Thyroid gland (tissue), 4 donors: ENCODE measurements at regions not wholly inside any gene's neighbourhood (a gene's known extent, or its start where the extent isn't known, plus 50 kb on each side); places are given as distances from the start of the nearest gene placed in this dataset.

Experiments
- DNase-seq, 2 donors: peaks; one replicate each; pipeline ENCODE4 v3.0.0-alpha.2; 2019
- H3K27ac ChIP-seq, 3 donors: fragments of 200-600 bp; sonication (generic); 1 replicate in 2 of 3; 2 replicates in 1 of 3; pipeline ENCODE4 v1.5.1; 2016 to 2019; ENCODE audit warnings: mild to moderate bottlenecking in 1 of 3, moderate library complexity in 1 of 3
- H3K27me3 ChIP-seq: fragments of 200-600 bp; sonication (generic); one replicate; pipeline ENCODE4 v1.5.1; 2019
- H3K36me3 ChIP-seq, 2 donors: fragments of 200-600 bp; sonication (generic); one replicate each; pipeline ENCODE4 v1.5.1; 2016 to 2019
- H3K4me1 ChIP-seq, 2 donors: fragments of 200-600 bp; sonication (generic); one replicate each; pipeline ENCODE4 v1.5.1; 2017 to 2019
- H3K4me3 ChIP-seq, 3 donors: fragments of 200-600 bp; sonication (generic); replicated peaks in 1 of 3; 1 replicate in 2 of 3; 2 replicates in 1 of 3; pipeline ENCODE4 v1.5.1; 2016; ENCODE audit warnings: mild to moderate bottlenecking in 1 of 3
- H3K9me3 ChIP-seq: fragments of 200-600 bp; sonication (generic); one replicate; pipeline ENCODE4 v1.5.1; 2017
- CTCF ChIP-seq, 6 experiments: fragments of 200-600 bp in 3 of 6; fragments of 450-650 bp in 3 of 6; sonication (generic) in 3 of 6; IDR thresholded peaks; one replicate each; pipeline ENCODE4 v1.5.1; 2016 to 2019; ENCODE audit warnings: antibody characterized with exemption in 6 of 6, mild to moderate bottlenecking in 2 of 6, inconsistent platforms in 1 of 6, moderate library complexity in 1 of 6
- POLR2A ChIP-seq, 2 donors: fragments of 450-650 bp; IDR thresholded peaks; one replicate each; pipeline ENCODE4 v1.6.1; 2017; ENCODE audit warnings: antibody characterized with exemption in 2 of 2, mild to moderate bottlenecking in 2 of 2, moderate library complexity in 1 of 2
- WGBS, 2 donors: methylation state at CpG; one replicate each; pipeline ENCODE4 v1.1.5; 2017; 5-methylcytosine and 5-hydroxymethylcytosine counted together
- intact Hi-C: fragments of 100-400 bp; cut with DNase I; formaldehyde crosslinking; loops from one replicate; pipeline ENCODE4 v1.15.1; 2023

DNA sequence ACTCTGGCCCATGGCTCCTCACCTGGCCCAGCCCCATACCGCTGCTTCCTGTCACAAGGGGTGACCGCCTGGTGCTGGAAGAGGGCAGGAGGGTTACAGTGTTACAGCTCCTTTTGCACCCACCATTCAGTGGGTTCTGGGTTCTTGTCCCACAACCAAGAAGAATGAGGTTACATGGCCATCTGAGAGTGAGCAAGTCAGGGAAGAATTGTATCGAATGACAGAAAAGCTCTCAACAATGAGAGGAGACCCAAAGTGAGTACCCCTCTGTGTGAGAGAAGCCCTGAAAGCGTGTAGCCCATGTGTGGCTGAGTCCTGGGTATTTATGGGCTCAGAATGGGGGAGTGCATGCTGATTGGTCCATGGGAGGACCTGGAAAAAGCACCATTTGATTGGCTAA, 888.5 kb downstream of the ADGRL2 start:
- no peak for TF ChIP-seq CTCF (IDR thresholded peaks at IDR 0.05)
- no peak for TF ChIP-seq POLR2A (IDR thresholded peaks at IDR 0.05)
- intact Hi-C loops: no loop called here
- no peak overlapping the region for H3K4me3 ChIP-seq
- no peaks in the 10 kb centered on the region for H3K4me1 ChIP-seq
- H3K9me3 ChIP-seq: no peaks in the 10 kb centered on the region
- no peak for DNase-seq
- 55 to 85% methylated on average over 4 of the region's 4 CpGs for WGBS, 2 donors
- H3K36me3 ChIP-seq: no peaks in the 10 kb centered on the region
- H3K27ac ChIP-seq: no peak overlapping the region
- no peaks in the 10 kb centered on the region for H3K27me3 ChIP-seq

DNA sequence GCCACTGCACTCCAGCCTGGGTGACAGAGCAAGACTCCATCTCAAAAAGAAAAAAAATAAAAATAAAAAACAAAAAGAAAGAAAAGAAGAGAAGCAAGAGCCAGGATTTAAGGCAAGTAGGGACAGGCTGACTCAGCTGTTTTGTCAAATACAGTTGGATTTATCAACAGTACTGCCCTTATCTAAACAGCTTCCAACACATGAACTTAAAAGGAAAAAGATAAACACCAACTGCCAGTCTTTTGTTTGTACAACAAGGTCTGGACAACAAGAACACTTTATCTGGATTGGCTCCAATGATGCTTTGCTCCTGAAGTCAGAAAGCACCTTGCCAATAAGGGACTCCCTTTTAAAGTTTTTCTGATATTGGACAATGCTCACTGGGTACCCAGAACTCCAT, 886.0 kb downstream of the ADGRL2 start:
- Histone ChIP-seq H3K4me1 (no peaks in the 10 kb centered on the region), H3K36me3 (no peaks in the 10 kb centered on the region), H3K9me3 (no peaks in the 10 kb centered on the region), H3K27ac (no peak overlapping the region), H3K27me3 (no peaks in the 10 kb centered on the region), H3K4me3 (no peak overlapping the region)
- DNase-seq: no peak
- TF ChIP-seq POLR2A (IDR thresholded peaks at IDR 0.05) (no peak), CTCF (IDR thresholded peaks at IDR 0.05) (no peak)
- intact Hi-C loops: no loop called here

GRCh38 chr1:82646888-82647287, 846.2 kb downstream of the ADGRL2 start:
- H3K4me3 ChIP-seq: no peak overlapping the region
- TF ChIP-seq POLR2A (IDR thresholded peaks at IDR 0.05): no peak

DNA sequence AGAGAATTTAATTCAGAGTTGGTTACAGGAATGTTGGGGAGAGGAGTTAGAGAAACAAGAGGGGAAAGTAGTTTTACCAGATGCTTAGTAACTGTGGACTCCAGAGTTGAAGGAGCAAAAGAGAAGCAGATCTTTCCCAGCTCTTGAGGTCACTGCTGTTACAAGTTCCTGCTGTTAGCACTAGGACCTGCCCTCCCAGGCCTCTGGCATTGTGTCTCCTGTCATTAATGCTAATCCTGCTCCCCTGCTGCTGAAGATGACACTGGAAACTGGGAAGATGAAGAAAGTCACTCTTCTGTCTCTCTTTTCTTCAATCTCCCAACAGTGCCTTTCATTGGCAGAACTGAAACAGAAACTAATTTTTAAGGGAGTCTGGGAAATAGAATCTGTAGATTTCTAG, 845.6 kb downstream of the ADGRL2 start:
- no peak overlapping the region for H3K27ac ChIP-seq
- intact Hi-C loops: no loop called here

More at GRCh38 chr1:82646888-82647287, 846.2 kb downstream of the ADGRL2 start:
- Histone ChIP-seq H3K4me1 (no peaks in the 10 kb centered on the region), H3K9me3 (no peaks in the 10 kb centered on the region), H3K36me3 (no peaks in the 10 kb centered on the region), H3K27ac (no peak overlapping the region), H3K27me3 (no peaks in the 10 kb centered on the region)
- DNase-seq: no peak
- intact Hi-C loops: no loop called here
- WGBS, 2 donors: 0% methylated on average over 1 of the region's 1 CpG

DNA sequence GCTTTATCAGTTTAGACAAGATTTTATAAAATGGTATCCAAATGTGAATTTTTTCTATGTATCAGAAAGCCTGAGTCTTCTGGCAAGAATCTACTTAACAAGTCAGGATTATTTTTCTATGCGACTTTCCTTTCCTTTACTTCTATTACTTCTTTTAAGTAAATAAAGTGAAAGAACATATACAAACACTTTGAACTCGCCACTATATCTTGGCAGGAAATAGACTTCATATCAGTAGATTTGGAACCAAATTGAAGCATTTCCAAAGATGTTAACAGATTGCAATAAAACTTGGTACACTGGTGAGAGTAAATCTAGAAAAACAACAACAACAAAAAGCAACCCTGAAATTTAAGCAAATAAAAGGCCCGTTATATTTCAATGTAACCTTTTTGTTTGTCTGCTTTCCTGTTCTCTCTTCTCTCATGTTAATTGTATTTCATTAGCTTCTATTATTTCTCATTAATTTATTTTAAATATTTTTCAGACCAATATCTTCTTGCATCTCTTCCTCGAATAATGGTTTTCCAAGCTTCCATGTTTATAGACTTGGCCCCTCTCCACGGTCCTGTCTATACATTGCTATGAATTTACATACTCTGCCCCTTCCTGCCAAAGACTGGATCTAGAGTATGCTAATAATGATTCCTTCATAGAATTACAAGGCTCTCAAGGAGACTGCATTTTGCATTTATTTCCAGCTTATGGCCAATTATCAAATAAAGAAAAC, 843.6 kb downstream of the ADGRL2 start:
- Histone ChIP-seq H3K4me1 (no peaks in the 10 kb centered on the region), H3K4me3 (no peak overlapping the region), H3K27ac (no peak overlapping the region), H3K9me3 (no peaks in the 10 kb centered on the region), H3K36me3 (no peaks in the 10 kb centered on the region), H3K27me3 (no peaks in the 10 kb centered on the region)
- WGBS, 2 donors: 90 to 91% methylated on average over 5 of the region's 5 CpGs
- intact Hi-C loops: no loop called here
- no peak for TF ChIP-seq CTCF (IDR thresholded peaks at IDR 0.05)
- TF ChIP-seq POLR2A (IDR thresholded peaks at IDR 0.05): no peak
- no peak for DNase-seq

More for the DNA sequence above, 845.6 kb downstream of the ADGRL2 start:
- no peak for TF ChIP-seq CTCF (IDR thresholded peaks at IDR 0.05)
- no peak for TF ChIP-seq POLR2A (IDR thresholded peaks at IDR 0.05)
- H3K36me3 ChIP-seq: no peaks in the 10 kb centered on the region
- no peaks in the 10 kb centered on the region for H3K27me3 ChIP-seq
- no peaks in the 10 kb centered on the region for H3K4me1 ChIP-seq
- no peak for DNase-seq
- H3K4me3 ChIP-seq: no peak overlapping the region
- no peaks in the 10 kb centered on the region for H3K9me3 ChIP-seq
